T-helper 2 cell (primary cell): ENCODE measurements at regions not wholly inside any gene's neighbourhood (a gene's known extent, or its start where the extent isn't known, plus 50 kb on each side); places are given as distances from the start of the nearest gene placed in this dataset.
"Not testable (repeated sequence)": the region's sequence is repeated elsewhere in the genome, so short reads cannot be mapped to it uniquely, and the experiment has no call there.

ENCODE experiments used
- DNase-seq, 5 experiments: peaks; one replicate each; pipeline versions ENCODE4 v3.0.0 to v3.0.0-alpha.2; 2012 to 2022

DNA sequence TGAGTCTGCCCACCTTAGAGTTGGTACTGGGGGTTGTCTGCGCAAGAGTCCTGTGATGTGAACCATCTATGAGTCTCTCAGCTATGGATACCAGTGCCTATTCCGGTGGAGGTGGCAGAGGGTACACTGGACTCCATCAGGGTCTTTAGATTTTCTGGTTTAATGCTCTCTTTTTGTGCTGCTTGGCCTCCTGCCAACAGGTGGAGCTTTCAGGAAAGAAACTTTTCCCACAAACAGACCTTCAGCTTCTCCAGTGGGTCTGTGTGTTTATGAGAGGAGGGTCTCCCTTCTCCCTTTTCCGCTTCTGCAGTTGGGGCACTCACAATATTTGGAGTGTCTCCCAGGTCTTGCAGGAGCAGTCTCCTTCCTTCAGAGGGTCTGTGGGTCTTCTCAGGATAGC lies 1721.9 kb upstream of the SLC39A10 start:
- no peak for DNase-seq

DNA sequence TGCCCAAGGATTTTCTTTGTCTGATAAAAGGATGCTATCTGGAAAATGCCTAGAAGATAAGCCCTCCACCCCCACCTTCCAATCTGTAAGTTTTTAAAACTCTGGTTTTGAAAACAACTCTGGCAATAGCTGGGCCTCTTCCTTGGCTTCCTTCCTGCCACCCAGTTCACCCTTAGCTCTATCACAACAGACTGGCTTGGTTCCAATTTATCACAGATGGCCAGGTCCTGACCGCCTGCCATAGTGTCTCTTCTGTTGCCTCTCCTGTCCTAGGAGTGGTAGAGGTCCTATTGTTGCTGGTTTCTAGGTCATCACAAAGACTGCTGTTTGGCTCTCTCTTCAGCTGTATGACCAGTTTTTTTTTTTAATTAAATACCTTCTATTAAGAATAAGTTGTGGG lies 1727.9 kb upstream of the SLC39A10 start:
- DNase-seq = no peak

DNA sequence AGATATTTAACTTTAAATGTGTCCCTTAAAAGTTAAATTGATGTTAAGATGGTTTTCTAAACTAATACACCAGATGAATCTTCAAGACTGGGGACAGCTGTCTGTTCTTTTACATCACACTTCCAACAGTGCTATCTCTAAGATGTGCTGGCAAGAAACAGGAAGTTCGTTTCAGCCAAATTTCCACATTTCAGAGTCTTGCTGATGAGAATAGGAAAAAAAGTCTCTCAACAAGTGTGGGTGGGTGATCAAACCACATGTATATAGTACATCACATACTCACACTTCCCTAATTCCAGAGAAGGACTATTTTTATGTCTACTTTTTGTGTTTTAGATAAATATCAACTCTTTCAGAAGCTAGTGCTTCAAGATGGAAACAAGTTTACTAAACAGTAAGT lies 1712.8 kb upstream of the TMEFF2 start:
- DNase-seq = no peak

DNA sequence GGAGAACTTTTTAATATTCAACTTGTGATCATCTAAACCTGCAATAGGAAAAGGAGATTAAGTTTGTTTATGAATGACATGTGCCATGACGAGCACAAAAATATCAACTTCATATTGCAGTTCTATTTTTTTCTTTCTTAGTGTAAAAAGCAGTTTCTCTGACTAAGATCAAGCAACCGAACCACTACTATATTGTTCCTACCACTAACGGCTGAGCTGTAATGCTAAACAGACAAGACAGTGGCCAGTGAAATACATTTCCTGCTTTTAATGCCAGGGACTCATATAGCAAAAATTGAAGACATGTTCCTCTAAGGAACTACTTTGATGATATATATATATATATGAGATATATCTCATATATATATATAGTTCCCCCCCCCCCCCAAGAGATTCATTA lies 1705.6 kb upstream of the TMEFF2 start:
- no peak for DNase-seq

DNA sequence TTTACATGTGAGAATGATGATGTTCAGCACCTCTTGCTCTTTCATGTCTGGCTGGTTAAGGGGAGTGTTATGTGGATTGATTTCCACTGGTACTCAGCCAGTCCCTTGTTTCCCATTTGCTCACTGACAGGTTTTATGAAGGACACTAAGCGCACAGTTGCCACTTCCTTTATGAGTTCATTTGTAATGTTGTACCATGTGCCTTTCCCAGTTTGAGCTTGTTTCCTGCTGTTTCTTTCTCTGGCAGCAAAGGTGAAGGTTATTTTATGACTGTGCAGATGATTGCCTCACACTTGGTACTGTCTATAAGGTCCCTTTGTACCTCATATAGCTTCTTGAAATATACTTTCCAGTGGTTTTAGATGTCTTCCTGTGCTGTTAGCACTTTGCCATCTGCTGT lies 1700.5 kb upstream of the TMEFF2 start:
- DNase-seq = peak in 1 of 5 experiments; percentile 48

DNA sequence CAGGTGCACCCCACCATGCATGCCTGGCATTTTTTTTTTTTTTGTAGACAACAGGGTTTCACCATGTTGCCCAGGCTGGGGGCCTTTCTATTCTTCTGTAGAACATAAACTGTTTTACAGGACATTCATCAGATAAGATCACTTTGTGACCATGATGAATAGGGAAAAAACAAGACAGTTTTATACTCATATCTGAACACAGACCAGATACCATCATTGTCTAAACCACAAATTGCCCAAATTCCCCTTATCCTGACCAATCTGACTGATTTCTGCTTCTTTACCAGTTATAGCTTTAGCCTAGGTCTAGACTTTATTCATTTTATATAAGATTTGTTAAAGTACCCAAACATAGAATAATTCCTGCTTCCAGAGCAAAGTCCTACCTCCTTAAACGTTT lies 1699.3 kb upstream of the TMEFF2 start:
- DNase-seq = peak in 1 of 5 experiments; percentile 60

DNA sequence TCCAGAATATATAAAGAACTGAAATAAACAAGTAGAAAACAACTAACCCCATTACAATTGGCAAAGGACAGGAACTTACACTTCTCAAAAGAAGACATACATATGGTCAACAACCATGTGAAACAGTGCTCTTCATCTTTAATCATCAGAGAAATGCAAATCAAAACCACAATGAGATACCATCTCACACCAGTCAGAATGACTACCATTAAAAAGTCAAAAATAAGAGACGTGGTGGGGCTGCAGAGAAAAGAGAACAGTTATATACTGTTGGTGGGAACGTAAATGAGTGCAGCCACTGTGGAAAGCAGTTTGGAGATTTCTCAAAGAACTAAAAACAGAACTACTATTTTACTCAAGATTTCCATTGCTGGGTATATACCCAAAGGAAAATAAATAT lies 1696.3 kb upstream of the TMEFF2 start:
- DNase-seq = peak in 1 of 5 experiments; percentile 50

DNA sequence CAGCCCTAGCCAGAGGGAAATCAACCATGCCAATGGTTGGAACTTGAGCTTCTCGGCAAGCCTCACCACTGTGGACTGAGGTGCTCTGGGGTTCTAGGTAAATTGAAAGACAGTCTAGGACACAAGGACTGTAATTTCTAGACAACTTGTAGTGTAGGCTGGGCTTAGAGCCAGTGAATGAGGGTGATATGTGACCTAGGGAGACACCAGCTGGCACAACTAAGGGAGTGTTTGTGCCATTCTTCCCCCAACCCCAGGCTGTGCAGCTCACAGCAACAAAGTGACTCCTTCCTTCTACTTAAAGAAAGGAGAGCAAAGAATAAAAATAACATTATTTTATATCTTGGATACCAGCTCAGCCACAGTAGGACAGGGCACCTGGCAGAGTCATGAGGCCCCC lies 1690.7 kb upstream of the TMEFF2 start:
- no peak for DNase-seq

DNA sequence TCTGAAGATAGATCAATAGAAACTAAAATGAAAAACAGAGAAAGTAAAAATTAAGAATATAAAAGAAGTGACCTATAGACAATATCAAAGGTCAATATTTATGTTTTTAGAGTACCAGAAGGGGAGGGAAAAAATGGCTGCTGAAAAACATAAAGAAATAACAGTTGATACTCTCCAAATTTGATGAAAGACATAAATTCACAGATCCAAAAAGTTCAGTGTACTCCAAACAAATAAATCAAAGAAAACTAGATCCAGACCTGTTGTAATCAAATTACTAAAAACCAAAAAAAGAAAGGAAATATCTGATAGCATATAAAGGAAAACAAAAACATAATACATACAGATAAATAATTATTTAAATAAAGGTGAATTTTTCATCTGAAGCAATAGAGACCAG lies 1689.1 kb upstream of the TMEFF2 start:
- DNase-seq = no peak

DNA sequence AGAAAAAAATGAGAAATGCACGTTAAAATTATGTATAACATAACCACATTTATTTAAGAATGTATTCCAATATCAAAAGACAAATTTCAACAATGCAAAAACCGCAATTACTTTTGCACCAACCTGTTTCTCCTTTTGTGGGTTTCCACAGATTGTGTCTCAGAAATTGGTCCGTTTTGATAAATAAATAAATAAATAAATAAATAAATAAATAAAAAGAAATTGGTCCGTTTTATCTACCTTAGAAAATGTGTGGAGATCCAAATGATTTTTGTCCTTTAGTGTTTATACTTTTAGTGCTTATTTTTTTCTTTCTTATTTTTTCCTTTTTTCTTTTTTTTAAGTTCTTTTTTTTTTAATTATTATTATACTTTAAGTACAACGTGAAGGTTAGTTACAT lies 1682.2 kb upstream of the TMEFF2 start:
- no peak for DNase-seq

DNA sequence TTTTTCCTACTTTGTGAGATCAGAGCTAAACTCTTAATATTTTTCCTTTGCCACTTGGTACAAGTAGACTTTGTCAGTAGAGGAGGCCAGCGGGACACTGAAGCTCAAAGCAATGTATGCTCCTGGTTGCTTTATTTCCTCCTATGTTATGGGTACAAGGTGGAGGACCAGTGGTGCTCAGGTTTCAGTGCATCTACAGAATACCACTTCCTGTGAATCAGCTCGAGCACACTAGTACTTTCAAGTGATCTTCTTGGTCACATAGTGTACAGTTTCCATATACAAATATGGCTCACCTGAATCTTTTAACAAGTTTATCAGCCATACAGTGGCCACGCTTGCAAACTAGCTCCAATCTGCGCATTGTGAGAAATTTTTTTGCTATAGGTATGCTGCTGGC lies 1674.8 kb upstream of the TMEFF2 start:
- peak in 1 of 5 experiments; percentile 4 for DNase-seq

DNA sequence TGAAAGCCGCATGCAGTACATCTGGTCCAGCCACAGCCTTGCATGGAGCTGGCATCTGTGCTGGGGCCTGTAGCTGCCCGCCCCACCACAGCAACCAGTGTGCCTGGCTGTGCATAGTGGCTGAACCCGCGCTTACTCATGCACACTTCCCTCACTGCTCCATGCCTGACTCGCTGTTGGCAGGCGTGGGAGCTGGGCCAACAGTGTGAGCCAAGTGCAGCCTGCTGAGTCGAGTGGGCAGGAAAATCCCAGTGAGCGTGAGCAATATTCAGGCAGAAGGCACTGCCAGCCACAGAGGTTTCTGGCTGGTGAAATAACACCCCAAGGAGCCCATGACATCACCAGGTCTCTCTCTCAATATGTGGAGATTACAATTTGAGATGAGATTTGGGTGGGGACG lies 1674.1 kb upstream of the TMEFF2 start:
- DNase-seq = no peak

DNA sequence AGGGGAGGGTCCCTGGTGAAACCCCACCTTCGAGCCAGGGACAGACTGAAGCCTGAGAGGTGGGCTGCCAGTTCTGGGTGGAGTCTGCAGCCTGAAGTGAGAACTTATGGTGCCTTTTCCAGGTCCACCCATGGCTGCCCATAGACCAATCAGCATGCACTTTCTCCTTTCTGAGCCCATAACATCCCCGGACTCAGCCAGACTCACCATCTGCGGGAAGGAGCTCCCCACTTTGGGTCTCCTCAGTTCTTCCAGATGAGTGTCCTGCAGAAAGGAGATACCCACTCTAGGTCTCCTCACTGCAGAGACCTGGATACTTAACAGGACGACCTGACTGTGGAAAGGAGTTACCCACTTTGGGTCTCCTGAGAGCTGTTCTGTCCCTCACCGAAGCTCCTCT lies 1673.4 kb upstream of the TMEFF2 start:
- no peak for DNase-seq

DNA sequence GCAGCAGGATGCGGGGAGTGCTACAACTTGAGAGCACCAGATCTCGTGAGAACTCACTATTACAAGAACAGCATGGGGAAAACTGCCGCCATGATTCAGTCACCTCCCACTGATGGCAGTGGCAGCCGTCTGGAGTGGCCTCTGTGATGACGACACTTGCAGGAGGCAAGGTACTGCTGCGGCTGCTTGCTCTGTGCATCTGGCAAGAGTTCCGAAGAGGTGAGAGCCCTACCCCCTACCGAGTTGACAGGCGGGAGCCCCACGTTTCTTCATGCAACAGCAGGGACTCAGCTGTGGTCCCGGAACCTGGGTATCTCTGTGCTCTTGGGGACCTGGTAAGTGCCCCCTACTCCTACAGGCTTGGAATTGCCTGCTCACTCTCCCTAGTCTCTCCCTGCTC lies 1672.7 kb upstream of the TMEFF2 start:
- DNase-seq = no peak

DNA sequence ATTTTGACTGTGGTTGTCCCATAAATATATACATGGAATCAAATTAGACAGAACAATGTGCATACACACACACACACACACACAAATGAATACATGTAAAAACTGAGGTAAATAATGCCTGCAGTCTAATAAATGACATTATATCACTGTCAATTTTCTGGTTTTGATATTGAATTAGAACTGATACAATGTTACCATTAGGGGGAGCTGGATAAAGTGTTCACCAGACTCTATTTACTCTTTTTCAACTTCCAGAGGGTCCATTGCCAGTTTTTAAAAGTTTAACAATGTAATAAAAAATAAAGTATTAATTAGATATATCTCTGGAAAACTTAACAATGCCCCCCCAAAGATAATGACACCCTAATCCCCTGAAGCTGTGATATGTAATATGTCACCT lies 1666.8 kb upstream of the TMEFF2 start:
- no peak for DNase-seq

DNA sequence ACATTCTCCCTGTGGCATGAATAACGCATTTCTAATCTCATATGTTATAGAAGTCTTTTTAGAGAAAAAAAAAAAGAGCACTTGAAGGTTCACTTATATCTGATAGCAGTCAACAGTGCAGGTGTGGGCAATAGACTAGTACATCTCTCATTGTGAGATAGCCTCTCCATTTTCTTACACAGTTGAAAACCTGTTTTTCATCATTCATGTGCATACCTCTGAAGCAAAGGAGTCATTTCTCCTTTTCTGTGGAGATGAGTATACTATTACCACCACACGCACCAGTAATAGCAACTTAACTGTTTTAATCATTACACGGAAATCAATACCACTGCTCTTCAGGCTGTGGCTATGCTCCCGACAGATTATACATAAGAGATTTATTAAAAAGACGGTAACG lies 1653.3 kb upstream of the TMEFF2 start:
- no peak for DNase-seq

DNA sequence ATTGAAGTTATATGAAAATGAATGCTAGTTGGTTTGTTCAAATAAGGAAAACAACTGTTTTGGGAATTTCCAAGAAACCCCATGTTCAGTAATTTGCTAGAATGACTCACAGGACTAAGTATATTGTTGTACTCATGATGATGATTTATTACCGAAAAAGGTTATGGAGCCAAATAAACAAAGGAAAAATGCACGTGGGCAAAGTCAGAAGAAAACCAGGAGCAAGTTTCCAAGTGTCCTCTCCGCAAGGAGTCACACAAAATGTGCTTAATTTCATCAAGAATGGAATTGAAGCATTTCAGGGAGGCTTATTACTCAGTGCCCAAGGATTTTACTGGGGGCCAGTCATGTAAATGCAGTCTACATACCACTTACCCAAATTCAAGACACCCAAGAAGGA lies 1652.4 kb upstream of the TMEFF2 start:
- DNase-seq = no peak

DNA sequence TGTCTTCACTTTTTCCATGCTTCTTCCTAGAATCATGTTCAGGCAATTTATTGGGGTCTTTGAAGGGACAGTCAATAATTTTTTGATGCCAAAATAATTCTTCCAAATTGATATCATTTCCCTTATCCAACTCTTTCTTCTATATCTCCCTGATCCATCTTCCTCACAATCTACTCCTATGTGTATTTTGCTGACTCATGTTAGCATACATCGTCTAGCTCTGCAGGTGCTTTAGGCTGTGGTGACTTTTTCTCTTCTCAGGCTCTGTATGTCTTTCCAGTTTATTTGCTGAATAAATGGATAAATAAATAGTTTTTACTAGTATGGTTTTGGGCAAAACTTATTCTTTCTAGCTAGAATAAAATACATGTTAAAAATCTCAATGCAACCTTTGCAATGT lies 1650.9 kb upstream of the TMEFF2 start:
- DNase-seq = no peak

DNA sequence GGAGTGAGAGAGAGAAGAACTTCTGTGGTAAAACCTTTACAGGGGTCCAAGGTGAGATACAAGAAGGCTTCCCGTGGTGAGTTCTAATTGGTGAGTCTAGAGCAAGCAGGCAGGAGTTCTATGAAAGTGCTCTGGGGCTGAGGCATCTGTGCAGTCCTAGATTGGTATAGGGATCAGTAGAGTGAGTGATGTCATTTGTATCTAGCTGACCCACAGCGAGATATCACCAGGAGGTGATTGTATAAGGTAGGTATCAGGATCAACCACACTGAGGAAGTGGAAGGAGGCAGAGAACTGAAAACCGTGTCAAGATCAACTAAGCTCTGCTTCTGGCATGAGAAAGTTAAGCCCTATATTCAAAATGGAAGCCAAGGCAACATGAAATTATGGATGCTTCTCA lies 1648.9 kb upstream of the TMEFF2 start:
- DNase-seq = no peak

DNA sequence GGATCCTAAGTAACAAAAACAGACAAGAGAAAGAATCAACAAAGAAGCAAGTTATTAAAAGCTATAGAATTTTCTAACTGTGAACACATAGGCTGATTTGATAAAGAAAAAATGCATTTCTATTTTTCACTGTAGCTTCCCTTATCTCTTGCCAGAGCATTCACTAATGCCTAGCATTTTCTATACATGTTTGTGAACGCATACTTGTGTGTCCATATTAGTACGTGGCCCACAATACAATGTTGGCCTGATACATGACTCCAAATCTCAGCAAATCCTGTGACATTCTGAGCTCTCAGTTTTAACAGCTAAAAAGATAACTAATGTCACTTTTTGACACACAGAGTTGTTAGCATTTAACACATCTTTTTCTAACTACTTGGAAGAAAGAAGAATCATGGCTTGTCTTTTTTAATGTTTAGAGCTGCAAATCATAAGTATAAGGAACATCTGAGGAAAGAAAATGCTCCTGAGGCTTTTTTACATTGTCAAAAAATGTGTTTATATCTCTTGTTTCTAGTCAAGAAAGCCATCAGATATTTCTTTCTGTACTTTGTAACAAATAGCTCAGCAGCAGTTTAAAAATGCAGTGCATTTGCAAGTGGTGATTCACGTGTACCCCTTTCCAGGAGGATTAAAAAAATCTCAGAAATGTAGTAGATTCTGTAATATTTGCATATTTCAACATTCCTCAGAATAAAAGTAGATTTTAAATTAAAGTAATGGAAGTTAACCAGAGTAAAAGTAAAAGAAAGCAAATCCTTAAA lies 1646.8 kb upstream of the TMEFF2 start:
- DNase-seq = no peak

DNA sequence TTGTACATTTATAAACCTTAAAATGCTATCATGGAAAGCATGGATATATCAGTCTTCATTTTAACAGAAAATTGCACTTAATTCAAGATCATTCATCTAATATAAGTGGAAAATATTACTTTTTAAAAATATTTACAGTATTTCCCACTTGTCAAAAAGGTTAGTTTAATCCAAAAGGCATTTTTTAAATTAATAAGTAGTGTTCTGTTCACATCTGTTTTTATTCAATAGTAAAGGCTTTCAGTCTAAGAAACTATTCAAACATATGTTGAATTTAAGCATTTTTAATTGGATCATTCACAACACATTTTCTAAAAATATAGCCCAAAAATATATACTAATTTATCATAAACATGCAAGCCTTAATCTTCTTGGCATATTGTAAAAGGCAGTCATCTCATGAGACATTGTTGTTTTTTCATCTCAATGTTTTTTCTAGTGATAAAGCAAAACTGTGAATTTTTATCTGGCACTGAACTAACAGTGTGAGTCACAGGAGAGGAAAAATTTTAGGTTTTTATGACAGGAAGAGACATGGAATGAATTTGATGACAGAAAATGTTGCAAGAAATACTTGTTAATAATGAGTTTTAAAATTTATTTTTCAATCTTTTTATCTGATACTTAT lies 1642.5 kb upstream of the TMEFF2 start:
- no peak for DNase-seq

DNA sequence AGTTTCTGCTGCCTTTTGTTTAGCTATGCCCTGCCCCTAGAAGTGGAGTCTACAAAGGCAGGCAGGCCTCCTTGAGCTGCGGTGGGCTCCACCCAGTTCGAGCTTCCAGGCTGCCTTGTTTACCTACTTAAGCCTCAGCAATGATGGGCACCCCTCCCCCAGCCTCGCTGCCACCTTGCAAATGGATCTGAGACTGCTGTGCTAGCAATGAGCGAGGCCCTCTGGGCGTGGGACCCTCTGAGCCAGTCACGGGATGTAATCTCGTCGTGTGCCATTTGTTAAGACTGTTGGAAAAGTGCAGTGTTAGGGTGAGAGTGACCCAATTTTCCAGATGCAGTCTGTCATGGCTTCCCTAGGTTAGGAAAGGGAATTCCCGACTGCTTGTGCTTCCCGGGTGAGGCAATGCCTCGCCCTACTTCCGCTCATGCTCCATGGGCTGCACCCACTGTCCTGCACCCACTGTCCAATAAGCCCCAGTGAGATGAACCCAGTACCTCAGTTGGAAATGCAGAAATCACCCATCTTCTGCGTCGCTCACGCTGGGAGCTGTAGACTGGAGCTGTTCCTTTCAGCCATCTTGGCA lies 1641.8 kb upstream of the TMEFF2 start:
- DNase-seq = not testable (repeated sequence)

DNA sequence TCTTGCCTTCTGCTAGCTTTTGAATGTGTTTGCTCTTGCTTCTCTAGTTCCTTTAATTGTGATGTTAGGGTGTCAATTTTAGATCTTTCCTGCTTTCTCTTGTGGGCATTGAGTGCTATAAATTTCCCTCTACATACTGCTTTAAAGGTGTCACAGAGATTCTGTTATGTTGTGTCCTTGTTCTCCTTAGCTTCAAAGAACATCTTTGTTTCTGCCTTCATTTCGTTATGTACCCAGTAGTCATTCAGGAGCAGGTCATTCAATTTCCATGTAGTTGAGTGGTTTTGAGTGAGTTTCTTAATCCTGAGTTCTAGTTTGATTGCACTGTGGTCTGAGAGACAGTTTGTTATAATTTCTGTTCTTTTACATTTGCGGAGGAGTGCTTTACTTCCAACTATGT lies 1639.2 kb upstream of the TMEFF2 start:
- not testable (repeated sequence) for DNase-seq

DNA sequence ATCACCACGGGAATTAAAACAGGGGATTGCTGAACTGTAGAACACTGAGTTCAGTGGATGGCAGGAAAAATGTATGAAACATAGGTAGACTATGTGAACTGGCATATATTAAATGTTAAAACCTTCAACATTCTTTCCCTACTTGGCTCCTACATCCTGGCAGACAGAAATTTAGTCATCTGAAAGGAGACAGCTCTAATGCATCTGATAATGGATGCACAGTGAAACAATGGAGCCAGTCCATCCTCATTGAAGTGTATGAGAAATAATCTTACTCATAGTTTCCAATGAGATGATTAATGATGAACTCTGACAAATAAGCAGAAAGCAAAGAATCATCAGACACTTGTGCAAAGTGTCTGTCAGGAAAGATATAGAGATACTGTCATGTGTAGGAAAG lies 1629.7 kb upstream of the TMEFF2 start:
- no peak for DNase-seq
